Naive thymus-derived CD8-positive, alpha-beta T cell (primary cell): ENCODE measurements at regions not wholly inside any gene's neighbourhood (a gene's known extent, or its start where the extent isn't known, plus 50 kb on each side); places are given as distances from the start of the nearest gene placed in this dataset.

Source experiments
- ATAC-seq, 2 donors: fragments of 150-1000 bp; cut with Tn5 transposase in 1 of 2; sonication (Bioruptor Pico), chemical (Tn5 transposase) in 1 of 2; 1 replicate in 1 of 2; 2 replicates in 1 of 2; pipeline ENCODE4 v1.10.0; 2021; ENCODE audit warnings: mild to moderate bottlenecking in 2 of 2, moderate library complexity in 2 of 2
- POLR2A ChIA-PET: fragments of 350-600 bp; sonication (Branson Sonifier 250); formaldehyde crosslinking; loops from one replicate; lab custom pipeline; 2021; ENCODE audit warnings: antibody characterized with exemption; lab: Charles Lee
- DNase-seq, 10 donors: peaks; one replicate each; pipeline versions ENCODE4 v3.0.0 to v3.0.0-alpha.2; 2020 to 2022
- H3K27ac Mint-ChIP-seq, 10 donors: one replicate each; pipeline ENCODE4 v1.8.0; 2020 to 2022; ENCODE audit warnings: mild to moderate bottlenecking in 10 of 10, mixed read lengths in 10 of 10, moderate library complexity in 4 of 10, inconsistent platforms in 1 of 10
- H3K27me3 Mint-ChIP-seq, 5 donors: one replicate each; pipeline ENCODE4 v1.8.0; 2021 to 2022; ENCODE audit warnings: mixed read lengths in 5 of 5
- H3K36me3 Mint-ChIP-seq, 3 donors: one replicate each; pipeline ENCODE4 v1.8.0; 2020 to 2022; ENCODE audit warnings: mixed read lengths in 3 of 3, mild to moderate bottlenecking in 2 of 3, inconsistent platforms in 1 of 3
- H3K4me1 Mint-ChIP-seq, 4 donors: one replicate each; pipeline ENCODE4 v1.8.0; 2021 to 2022; ENCODE audit warnings: mixed read lengths in 4 of 4
- H3K4me3 Mint-ChIP-seq, 10 donors: one replicate each; pipeline ENCODE4 v1.8.0; 2020 to 2022; ENCODE audit warnings: mild to moderate bottlenecking in 10 of 10, mixed read lengths in 10 of 10, moderate library complexity in 6 of 10, inconsistent platforms in 1 of 10
- H3K9me3 Mint-ChIP-seq, 9 donors: one replicate each; pipeline ENCODE4 v1.8.0; 2020 to 2022; ENCODE audit warnings: mixed read lengths in 9 of 9, mild to moderate bottlenecking in 3 of 9, inconsistent platforms in 1 of 9, moderate library complexity in 1 of 9

DNA sequence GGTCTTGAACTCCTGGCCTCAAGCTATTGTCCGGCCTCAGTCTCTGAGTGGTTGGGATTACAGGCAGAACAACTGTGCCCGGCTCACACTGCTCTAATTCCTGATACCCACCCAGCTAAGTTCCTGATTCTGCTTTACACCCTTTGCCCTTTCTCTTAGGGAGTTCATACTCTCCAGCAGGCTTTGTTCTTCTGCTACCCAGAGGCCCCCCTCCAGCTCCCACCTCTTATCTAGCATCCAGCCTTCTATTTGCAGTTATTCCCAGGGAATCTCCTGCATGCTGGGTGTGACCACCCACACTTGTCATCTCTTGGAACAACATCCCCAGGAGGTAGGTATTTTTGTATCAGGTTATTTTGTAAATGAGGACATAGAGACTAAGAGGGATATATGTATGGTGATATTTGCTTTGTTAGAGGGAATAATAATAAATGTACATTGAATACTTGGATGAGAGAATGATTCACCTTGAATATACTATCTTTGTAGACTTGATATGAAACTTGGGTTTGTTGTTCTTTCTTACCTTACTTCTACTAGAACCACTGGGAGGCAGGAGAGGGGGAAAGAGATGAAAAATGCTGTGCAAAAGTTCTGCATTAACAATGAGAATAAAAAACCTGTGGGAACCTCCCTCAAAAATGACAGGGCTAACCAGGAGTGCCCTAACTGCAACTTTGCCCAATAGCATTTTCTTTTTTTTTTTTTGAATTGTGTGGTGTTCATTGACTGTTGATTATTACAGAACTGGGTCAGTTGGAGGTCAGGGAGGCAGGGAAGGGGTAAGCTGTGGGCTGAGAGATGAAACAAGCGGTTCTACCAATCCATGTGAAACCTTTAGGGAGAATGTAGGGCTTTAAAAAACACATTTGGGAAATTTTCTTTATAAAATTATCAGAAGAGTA is 157.4 kb downstream of the SPRY1 start:
- ATAC-seq, result no peak
- H3K27ac Mint-ChIP-seq, result no peak overlapping the region
- peaks cover 0 to 6% (median 0%) of the 10 kb centered on the region in 9 donors for H3K9me3 Mint-ChIP-seq
- peaks cover 0 to 13% (median 2%) of the 10 kb centered on the region in 4 donors for H3K4me1 Mint-ChIP-seq
- H3K27me3 Mint-ChIP-seq, result peaks cover 0 to 2% (median 0%) of the 10 kb centered on the region in 5 donors
- H3K4me3 Mint-ChIP-seq, result no peak overlapping the region
- no peak for DNase-seq
- peaks cover 0 to 2% (median 0%) of the 10 kb centered on the region in 3 donors for H3K36me3 Mint-ChIP-seq
- POLR2A ChIA-PET, result no interaction called here

- no peak overlapping the region for H3K27ac Mint-ChIP-seq
- no peak for ATAC-seq
- no peak for DNase-seq
- H3K4me3 Mint-ChIP-seq, result no peak overlapping the region
- H3K27me3 Mint-ChIP-seq, result peaks cover 0 to 2% (median 0%) of the 10 kb centered on the region in 5 donors
- peaks cover 0 to 3% (median 0%) of the 10 kb centered on the region in 9 donors for H3K9me3 Mint-ChIP-seq
- H3K4me1 Mint-ChIP-seq, result peaks cover 0 to 13% (median 2%) of the 10 kb centered on the region in 4 donors
- H3K36me3 Mint-ChIP-seq, result peaks cover 0 to 2% (median 0%) of the 10 kb centered on the region in 3 donors
- POLR2A ChIA-PET, result no interaction called here
Measured at GRCh38 chr4:123554801-123555232, 158.2 kb downstream of the SPRY1 start.

- POLR2A ChIA-PET, result no interaction called here
- Mint-ChIP-seq H3K36me3 (peaks cover 0 to 2% (median 0%) of the 10 kb centered on the region in 3 donors), H3K9me3 (peaks cover 0 to 3% (median 0%) of the 10 kb centered on the region in 9 donors), H3K27ac (no peak overlapping the region), H3K4me3 (no peak overlapping the region), H3K4me1 (peaks cover 0 to 13% (median 2%) of the 10 kb centered on the region in 4 donors), H3K27me3 (peaks cover 0 to 2% (median 0%) of the 10 kb centered on the region in 5 donors)
- DNase-seq, result no peak
- ATAC-seq, result no peak
Measured at GRCh38 chr4:123555233-123555806, 158.7 kb downstream of the SPRY1 start.

DNA sequence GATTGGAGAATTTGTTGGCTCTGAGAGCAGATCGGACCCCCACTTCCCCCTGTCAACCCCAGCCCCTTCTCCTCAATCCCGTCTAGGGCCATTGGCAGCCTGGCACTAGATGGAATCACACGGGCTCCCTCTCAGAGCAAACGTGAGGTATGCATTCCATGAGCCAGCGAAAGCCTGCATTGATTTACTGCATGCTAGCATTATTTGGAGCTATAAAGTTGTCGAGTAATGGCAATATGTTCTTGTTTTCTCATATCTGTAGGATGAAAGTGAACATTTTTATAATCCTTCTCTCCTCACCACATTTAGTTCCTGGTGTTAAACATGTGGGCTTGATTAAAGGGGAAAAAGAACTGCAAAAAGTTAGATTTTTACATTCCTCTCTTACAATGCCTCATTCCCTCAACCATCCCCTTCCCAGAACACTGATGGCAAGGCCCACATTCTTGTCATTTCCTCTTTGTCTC is 159.2 kb downstream of the SPRY1 start:
- no peak for DNase-seq
- ATAC-seq, result no peak
- POLR2A ChIA-PET, result no interaction called here
- Mint-ChIP-seq H3K9me3 (no peaks in the 10 kb centered on the region), H3K27me3 (peaks cover 0 to 2% (median 0%) of the 10 kb centered on the region in 5 donors), H3K4me3 (no peak overlapping the region), H3K36me3 (no peaks in the 10 kb centered on the region), H3K27ac (no peak overlapping the region), H3K4me1 (peaks cover 0 to 13% (median 2%) of the 10 kb centered on the region in 4 donors)

GRCh38 chr4:123556526-123556925 is 159.9 kb downstream of the SPRY1 start:
- Mint-ChIP-seq H3K36me3 (no peaks in the 10 kb centered on the region), H3K27me3 (peaks cover 0 to 2% (median 0%) of the 10 kb centered on the region in 5 donors), H3K4me1 (peaks cover 0 to 13% (median 2%) of the 10 kb centered on the region in 4 donors), H3K27ac (no peak overlapping the region), H3K4me3 (no peak overlapping the region), H3K9me3 (no peaks in the 10 kb centered on the region)
- POLR2A ChIA-PET, result no interaction called here
- DNase-seq (no peak), ATAC-seq (no peak)

GRCh38 chr4:123557857-123558536 is 161.4 kb downstream of the SPRY1 start:
- no peak for ATAC-seq
- peaks cover 0 to 2% (median 0%) of the 10 kb centered on the region in 5 donors for H3K27me3 Mint-ChIP-seq
- no peaks in the 10 kb centered on the region for H3K36me3 Mint-ChIP-seq
- H3K9me3 Mint-ChIP-seq, result no peaks in the 10 kb centered on the region
- H3K4me1 Mint-ChIP-seq, result peaks cover 0 to 13% (median 2%) of the 10 kb centered on the region in 4 donors
- H3K4me3 Mint-ChIP-seq, result no peak overlapping the region
- no peak overlapping the region for H3K27ac Mint-ChIP-seq
- POLR2A ChIA-PET, result no interaction called here
- no peak for DNase-seq

DNA sequence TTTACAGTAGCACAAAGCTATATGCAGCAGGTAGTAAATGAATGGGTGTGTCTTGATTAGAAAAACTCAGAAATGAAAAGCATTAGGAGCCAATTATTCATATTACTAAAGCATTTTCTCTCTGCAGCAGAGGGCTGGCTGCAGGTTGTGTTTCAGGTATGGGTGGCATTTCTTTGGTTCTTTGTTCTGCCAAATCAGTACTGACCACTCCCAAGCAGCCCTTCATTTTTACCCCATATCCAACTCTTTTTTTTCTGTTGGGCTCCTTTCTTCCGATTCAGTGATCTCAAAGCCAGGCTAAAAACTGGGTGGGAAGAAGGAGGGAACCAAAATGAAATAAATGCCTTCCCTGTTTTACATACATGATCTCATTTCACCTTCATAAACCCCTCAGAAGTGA is 162.3 kb downstream of the SPRY1 start:
- H3K9me3 Mint-ChIP-seq, result no peaks in the 10 kb centered on the region
- H3K4me3 Mint-ChIP-seq, result no peak overlapping the region
- no peaks in the 10 kb centered on the region for H3K36me3 Mint-ChIP-seq

GRCh38 chr4:123559955-123560871 is 163.6 kb downstream of the SPRY1 start:
- H3K27me3 Mint-ChIP-seq, result peaks cover 0 to 5% (median 0%) of the 10 kb centered on the region in 5 donors
- POLR2A ChIA-PET, result no interaction called here
- H3K36me3 Mint-ChIP-seq, result no peaks in the 10 kb centered on the region
- ATAC-seq, result no peak
- DNase-seq, result no peak
- no peak overlapping the region for H3K27ac Mint-ChIP-seq
- H3K4me3 Mint-ChIP-seq, result no peak overlapping the region
- no peaks in the 10 kb centered on the region for H3K9me3 Mint-ChIP-seq
- peaks cover 3 to 6% (median 5%) of the 10 kb centered on the region in 4 donors for H3K4me1 Mint-ChIP-seq

More for the DNA sequence above, 162.3 kb downstream of the SPRY1 start:
- H3K27me3 Mint-ChIP-seq, result peaks cover 0 to 5% (median 0%) of the 10 kb centered on the region in 5 donors
- no peak for ATAC-seq
- DNase-seq, result no peak
- no peak overlapping the region for H3K27ac Mint-ChIP-seq
- POLR2A ChIA-PET, result no interaction called here
- peaks cover 0 to 5% (median 2%) of the 10 kb centered on the region in 4 donors for H3K4me1 Mint-ChIP-seq

DNA sequence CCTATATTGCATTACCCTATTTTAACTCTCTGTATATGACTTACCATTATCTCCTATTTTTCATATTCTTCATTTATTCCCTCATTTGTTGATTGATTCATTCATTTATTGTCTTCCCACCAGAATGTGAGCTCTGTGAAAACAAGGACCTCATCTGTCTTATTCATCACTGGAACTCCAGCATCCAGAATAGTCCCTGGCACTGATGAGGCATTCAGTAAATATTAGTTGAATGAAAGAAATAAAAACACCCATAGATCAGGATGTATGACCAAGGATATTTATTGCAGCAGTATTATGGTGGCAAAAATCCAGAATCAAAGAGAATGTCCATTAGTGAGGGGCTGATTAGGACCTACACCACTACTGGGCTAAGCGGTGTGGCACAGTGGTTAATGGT is 164.9 kb downstream of the SPRY1 start:
- no peak for DNase-seq
- peaks cover 2 to 6% (median 5%) of the 10 kb centered on the region in 4 donors for H3K4me1 Mint-ChIP-seq
- no peak overlapping the region for H3K27ac Mint-ChIP-seq
- peaks cover 0 to 5% (median 0%) of the 10 kb centered on the region in 5 donors for H3K27me3 Mint-ChIP-seq
- ATAC-seq, result no peak
- H3K36me3 Mint-ChIP-seq, result no peaks in the 10 kb centered on the region
- H3K4me3 Mint-ChIP-seq, result no peak overlapping the region
- POLR2A ChIA-PET, result no interaction called here
- H3K9me3 Mint-ChIP-seq, result no peaks in the 10 kb centered on the region

DNA sequence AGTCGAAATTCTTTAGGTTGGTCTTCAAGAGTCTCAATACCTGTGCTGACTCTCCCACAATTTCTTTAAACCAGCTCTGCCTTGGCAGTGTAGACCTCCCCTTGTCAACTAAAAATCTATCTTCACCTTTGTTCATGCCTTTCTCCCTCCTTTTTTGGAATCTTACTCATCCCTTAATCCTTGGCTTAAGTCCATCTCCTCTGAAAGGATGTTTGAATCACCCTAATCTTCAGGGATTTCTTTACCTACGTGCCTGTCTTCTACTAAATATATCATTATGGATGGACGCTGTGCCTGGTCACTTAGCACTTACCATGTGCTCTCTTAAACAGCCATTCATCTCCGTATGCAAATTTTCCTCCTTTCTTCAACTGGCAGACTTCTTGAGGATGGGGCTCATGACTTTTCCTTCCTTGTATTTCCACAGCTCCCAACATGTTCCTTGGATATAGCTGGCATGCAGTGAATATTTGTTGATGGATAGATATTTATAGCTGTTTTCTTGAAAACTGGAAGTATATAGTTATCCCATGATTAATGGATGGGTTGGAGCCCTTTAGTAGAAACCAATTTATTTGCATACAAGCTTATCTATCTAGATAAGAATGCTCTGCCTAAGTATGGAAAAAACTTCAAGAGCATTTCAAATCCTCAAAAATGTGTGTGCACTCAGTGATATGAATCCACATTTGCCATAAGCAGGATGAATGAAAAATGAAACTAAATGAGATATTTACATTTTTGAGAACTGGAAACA is 166.6 kb downstream of the SPRY1 start:
- Mint-ChIP-seq H3K9me3 (no peaks in the 10 kb centered on the region), H3K27ac (no peak overlapping the region), H3K36me3 (no peaks in the 10 kb centered on the region), H3K4me1 (peaks cover 2 to 6% (median 3%) of the 10 kb centered on the region in 4 donors), H3K27me3 (peaks cover 0 to 7% (median 0%) of the 10 kb centered on the region in 5 donors), H3K4me3 (no peak overlapping the region)
- DNase-seq (no peak), ATAC-seq (no peak)
- POLR2A ChIA-PET, result interaction anchor here (0.6 kb wide), 1 partner anchor 67 kb away, joined by 3 read pairs; no protein-coding TSS in a partner anchor

DNA sequence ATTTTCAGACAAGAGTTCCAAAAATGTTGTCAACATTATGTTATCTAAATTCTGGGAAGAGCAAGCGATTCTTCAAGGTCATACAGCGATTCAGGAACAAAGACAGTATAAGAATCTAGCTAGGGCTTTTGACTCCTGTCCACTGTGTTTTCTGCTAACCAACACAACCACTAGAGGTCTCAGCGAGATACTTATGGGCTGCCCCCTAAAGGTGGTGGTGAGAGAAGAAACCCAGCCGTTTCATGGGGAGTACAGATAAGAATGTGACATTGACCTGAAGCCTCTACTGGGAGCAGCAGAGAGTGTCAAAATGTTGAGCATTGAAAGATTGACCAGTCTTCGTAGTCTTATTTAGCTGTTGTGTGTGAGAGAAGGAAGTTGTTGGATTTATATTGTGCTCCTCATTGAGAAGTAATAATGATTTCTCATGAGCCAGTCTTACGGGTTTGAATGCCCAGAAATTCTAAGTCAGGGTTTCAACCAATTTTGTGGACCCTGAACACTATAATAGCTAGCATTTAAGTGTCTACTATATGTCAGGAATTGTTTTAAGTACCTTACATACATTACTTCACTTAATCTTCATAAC is 168.3 kb downstream of the SPRY1 start:
- Mint-ChIP-seq H3K4me1 (peaks cover 2 to 6% (median 3%) of the 10 kb centered on the region in 4 donors), H3K36me3 (no peaks in the 10 kb centered on the region), H3K27me3 (peaks cover 0 to 7% (median 0%) of the 10 kb centered on the region in 5 donors), H3K4me3 (no peak overlapping the region), H3K27ac (peak overlapping the region in 2 of 10 donors; percentile 1 to 5), H3K9me3 (no peaks in the 10 kb centered on the region)
- DNase-seq (peak; percentile 7 to 76 (median 56)), ATAC-seq (peak; percentile 100)
- POLR2A ChIA-PET, result no interaction called here
